Chondrocyte (in vitro differentiated cells): ENCODE measurements at regions not wholly inside any gene's neighbourhood (a gene's known extent, or its start where the extent isn't known, plus 50 kb on each side); places are given as distances from the start of the nearest gene placed in this dataset.

Experiments used
- DNase-seq: peaks from one replicate; pipeline ENCODE4 v3.0.0; 2021; ENCODE audit warnings: mixed read lengths, low spot score
- H3K27ac Mint-ChIP-seq: one replicate; pipeline ENCODE4 v1.8.0; 2021; ENCODE audit warnings: mild to moderate bottlenecking, moderate library complexity, mixed read lengths; ENCODE audit not compliant: unreplicated experiment
- H3K27me3 Mint-ChIP-seq: 2 replicates; pipeline ENCODE4 v1.8.0; 2021; ENCODE audit warnings: low read depth, mixed read lengths
- H3K36me3 Mint-ChIP-seq: 2 replicates; pipeline ENCODE4 v1.8.0; 2021; ENCODE audit warnings: low read depth, mixed read lengths
- H3K4me1 Mint-ChIP-seq: 2 replicates; pipeline ENCODE4 v1.8.0; 2021; ENCODE audit warnings: low read depth, mild to moderate bottlenecking, mixed read lengths
- H3K4me3 Mint-ChIP-seq: one replicate; pipeline ENCODE4 v1.8.0; 2021; ENCODE audit warnings: mild to moderate bottlenecking, moderate library complexity, mixed read lengths; ENCODE audit not compliant: unreplicated experiment
- H3K9me3 Mint-ChIP-seq: 2 replicates; pipeline ENCODE4 v1.8.0; 2021; ENCODE audit warnings: low read depth, mixed read lengths
- CTCF ChIP-seq: fragments of 200-600 bp; sonication (generic); IDR thresholded peaks from 2 replicates; pipeline ENCODE4 v1.5.0; 2021; ENCODE audit warnings: antibody characterized with exemption, mild to moderate bottlenecking, moderate library complexity

- DNase-seq, result no peak
- TF ChIP-seq CTCF, result no peak
Measured at GRCh38 chr14:53764846-53765245, 191.8 kb downstream of the BMP4 start.

GRCh38 chr14:53758141-53758540, 198.5 kb downstream of the BMP4 start:
- Mint-ChIP-seq H3K4me3 (no peak overlapping the region), H3K4me1 (no peaks in the 10 kb centered on the region), H3K9me3 (peaks cover 15% of the 10 kb centered on the region), H3K36me3 (peaks cover 5% of the 10 kb centered on the region), H3K27me3 (no peaks in the 10 kb centered on the region), H3K27ac (no peak overlapping the region)
- DNase-seq, result no peak
- no peak for TF ChIP-seq CTCF

More at GRCh38 chr14:53764846-53765245, 191.8 kb downstream of the BMP4 start:
- Mint-ChIP-seq H3K9me3 (peaks cover 15% of the 10 kb centered on the region), H3K4me3 (no peak overlapping the region), H3K27ac (no peak overlapping the region), H3K27me3 (no peaks in the 10 kb centered on the region), H3K36me3 (peaks cover 5% of the 10 kb centered on the region), H3K4me1 (no peaks in the 10 kb centered on the region)

GRCh38 chr14:53757732-53758131, 198.9 kb downstream of the BMP4 start:
- H3K27ac Mint-ChIP-seq, result no peak overlapping the region
- no peaks in the 10 kb centered on the region for H3K27me3 Mint-ChIP-seq
- TF ChIP-seq CTCF, result no peak
- no peak overlapping the region for H3K4me3 Mint-ChIP-seq
- H3K4me1 Mint-ChIP-seq, result peaks cover 1% of the 10 kb centered on the region
- DNase-seq, result no peak
- peaks cover 5% of the 10 kb centered on the region for H3K36me3 Mint-ChIP-seq
- peaks cover 15% of the 10 kb centered on the region for H3K9me3 Mint-ChIP-seq

GRCh38 chr14:53751650-53752049, 205.0 kb downstream of the BMP4 start:
- no peak for TF ChIP-seq CTCF
- peaks cover 8% of the 10 kb centered on the region for H3K4me1 Mint-ChIP-seq
- no peaks in the 10 kb centered on the region for H3K9me3 Mint-ChIP-seq
- H3K27me3 Mint-ChIP-seq, result no peaks in the 10 kb centered on the region
- no peak overlapping the region for H3K4me3 Mint-ChIP-seq
- no peak for DNase-seq
- H3K27ac Mint-ChIP-seq, result no peak overlapping the region
- H3K36me3 Mint-ChIP-seq, result no peaks in the 10 kb centered on the region

GRCh38 chr14:53748691-53749090, 207.9 kb downstream of the BMP4 start:
- Mint-ChIP-seq H3K9me3 (no peaks in the 10 kb centered on the region), H3K36me3 (no peaks in the 10 kb centered on the region), H3K4me1 (peaks cover 8% of the 10 kb centered on the region), H3K4me3 (no peak overlapping the region), H3K27me3 (no peaks in the 10 kb centered on the region), H3K27ac (no peak overlapping the region)
- no peak for DNase-seq
- no peak for TF ChIP-seq CTCF
